ENCODE measurements at regions not wholly inside any gene's neighbourhood (a gene's known extent, or its start where the extent isn't known, plus 50 kb on each side); places are given as distances from the start of the nearest gene placed in this dataset.
A peak's percentile ranks its signal among the peaks of the same experiment; 100 is the strongest.

DNA sequence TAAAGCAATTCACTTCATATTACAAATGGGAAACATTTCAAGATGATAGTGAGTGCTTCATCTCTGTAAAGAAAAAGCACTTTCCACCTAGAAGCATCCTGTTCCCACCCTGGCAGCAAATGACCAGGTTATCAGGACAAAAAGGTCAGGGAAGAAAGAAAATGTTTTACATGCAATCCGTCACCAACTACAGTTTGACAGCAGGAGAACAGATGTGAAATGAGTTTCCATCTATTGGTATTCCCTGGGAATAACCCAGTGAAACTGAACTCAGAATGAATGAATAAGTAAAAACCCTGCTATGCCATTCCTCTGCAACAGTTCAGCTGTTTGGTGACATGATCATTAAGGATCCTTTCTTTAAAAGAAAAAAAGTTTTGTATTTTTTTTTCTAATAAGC lies 67.6 kb downstream of the HTR1A start:
- intact Hi-C loops (cut with DNase I), result no loop called here
- DNase-seq, result no peak

DNA sequence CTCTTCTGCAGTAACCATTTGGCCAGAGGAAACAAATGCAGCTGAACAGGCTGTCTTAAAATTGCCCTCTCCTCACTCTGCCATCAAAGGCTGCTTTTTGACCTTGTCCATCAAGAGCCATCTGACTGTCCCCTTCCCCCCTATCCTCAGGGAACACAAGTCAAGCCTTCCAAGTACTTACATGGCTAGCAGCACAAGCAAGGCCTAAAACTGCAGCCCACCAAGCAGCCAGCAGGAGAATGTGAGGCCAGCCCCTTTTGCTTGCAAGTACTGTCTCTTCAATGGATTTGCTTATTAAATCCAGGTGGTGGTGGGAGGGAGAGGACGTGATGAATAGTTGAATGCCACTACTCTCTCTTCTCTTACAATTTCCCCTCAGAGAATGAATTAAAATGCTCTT lies 83.5 kb downstream of the HTR1A start:
- intact Hi-C loops (cut with DNase I), result no loop called here
- DNase-seq, result peak in 2 of 10 donors; percentile 21 to 44

DNA sequence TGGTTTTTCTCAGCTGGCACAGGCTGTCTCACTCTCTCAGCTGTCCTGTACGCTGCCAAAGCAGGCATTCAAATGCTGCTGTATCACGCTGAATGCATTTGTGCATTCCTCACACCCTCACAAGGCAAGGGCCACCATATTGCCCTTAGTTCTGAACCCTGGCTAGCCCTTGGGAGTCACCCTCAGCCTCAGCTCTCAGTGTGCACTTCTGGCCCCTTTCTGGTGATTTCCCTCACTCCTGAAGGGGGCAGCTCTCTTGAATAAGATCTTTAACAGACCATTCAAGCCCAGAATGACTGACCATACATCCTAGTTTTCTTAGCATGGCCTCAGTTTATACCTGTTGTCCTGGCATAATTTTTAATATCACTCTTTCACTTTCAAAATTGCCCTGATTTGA lies 84.3 kb downstream of the HTR1A start:
- intact Hi-C loops (cut with DNase I), result no loop called here
- no peak for DNase-seq

DNA sequence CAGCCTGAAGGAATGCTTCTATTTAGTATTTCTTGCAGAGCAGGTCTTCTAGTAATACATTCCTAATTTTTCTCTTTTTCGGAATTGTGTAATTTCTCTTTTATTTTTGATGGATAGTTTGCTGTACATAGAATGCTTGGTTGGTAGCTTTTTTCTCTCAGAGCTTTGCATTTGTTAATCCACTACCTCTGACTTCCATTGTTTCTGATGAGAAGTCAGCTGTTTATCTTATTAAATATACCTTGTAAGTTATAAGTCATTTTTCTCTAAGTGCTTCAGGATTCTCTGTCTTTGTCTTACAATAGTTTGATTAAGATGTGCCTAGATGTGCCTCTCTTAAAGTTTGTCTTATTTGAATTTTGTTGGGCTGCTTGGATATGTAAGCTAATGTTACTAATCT lies 101.9 kb downstream of the HTR1A start:
- intact Hi-C loops (cut with DNase I), result no loop called here
- no peak for DNase-seq

DNA sequence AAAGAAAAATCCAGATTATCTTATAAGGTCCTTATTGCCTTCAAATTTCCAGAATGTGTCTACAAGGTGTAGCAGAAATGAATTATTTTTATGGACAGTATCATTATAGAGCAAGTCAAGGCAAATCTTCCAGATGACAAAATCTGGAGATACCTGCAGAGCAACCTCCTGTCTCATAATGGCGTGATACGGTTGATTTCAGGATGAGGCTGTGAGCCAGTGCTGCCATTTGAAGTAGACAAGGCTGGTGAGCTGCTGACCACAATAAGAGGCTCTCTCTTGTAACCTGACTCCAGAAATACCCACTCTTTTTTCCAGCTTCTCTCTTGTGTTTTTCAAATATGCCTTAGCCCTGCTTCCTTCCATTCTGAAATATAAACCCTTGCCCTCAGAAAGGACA lies 108.2 kb downstream of the HTR1A start:
- no peak for DNase-seq
- intact Hi-C loops (cut with DNase I), result no loop called here

DNA sequence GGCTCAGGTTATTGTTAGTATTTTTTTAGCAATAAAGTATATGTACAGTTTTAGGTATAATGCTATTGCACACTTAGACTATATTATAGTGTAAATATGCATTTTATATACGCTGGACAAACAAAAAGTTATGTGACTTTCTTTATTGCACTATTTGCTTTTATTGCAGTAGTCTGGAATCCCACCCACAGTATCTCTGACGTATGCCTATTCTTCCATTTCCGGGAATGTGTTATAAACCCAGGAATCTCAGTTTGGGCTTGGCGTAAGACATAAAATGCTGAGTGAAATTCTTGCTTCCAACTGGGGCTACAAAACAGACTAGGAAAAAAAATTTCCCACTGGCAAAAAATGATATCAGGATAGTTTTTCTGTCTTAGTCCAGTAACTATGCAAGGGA lies 119.1 kb downstream of the HTR1A start:
- no peak for DNase-seq
- intact Hi-C loops (cut with DNase I), result no loop called here

DNA sequence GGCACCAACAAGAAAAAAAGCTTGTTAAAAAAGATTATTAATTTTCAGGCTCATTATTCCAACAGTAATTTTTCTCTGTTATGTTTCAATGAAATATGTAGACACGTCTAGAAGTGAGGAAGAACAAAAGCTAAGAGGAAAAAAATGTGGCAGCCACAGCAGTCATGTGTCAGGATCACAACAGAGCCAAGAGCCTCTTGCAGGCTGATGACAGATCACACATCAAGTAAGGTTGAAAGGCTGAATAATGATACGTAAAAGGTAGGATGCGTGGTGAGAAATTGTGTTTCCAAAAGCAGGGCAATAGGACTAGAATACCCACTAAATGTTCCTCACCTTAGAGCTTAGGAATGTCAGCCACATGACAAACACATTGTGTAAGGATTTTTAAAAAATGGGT lies 124.8 kb downstream of the HTR1A start:
- intact Hi-C loops (cut with DNase I), result no loop called here

DNA sequence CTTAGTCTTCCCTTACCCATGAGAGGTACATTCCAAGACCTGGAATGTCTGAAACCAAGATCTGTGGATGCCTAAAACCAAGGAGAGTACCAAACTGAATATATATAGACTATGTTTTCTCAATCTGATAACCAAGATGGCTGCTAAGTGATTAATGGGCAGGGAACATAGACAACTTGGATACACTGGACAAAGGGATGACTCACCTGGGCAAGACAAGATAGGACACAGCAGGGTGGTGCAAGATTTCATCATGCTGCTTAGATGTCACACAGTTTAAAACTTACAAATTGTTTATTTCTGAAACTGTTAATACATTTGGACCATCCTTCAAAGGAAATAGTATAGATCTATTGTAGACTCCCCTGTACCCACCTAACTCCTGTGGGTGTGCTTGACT lies 130.9 kb downstream of the HTR1A start:
- no peak for DNase-seq

More for the DNA sequence above, 124.8 kb downstream of the HTR1A start:
- DNase-seq, result no peak

DNA sequence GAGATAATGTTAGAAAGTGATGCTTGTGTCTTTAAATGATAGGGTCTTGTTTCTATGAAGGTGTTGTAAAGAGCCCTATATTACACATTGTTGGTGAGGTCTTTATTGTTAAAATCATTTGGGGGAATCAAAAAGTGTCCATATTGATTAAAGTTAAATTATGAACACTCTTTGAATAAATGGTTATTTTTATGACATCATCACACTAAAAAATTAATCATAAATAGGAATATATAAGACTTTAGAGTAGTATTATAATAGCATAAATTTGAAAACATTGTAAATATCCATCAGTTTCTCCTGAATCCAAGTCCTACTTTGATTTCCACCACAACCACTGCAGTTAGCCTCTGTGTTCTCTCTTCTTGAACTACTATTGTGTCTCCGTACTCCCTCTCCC lies 136.3 kb downstream of the HTR1A start:
- intact Hi-C loops (cut with DNase I), result no loop called here
- no peak for DNase-seq

More for the DNA sequence above, 130.9 kb downstream of the HTR1A start:
- intact Hi-C loops (cut with DNase I), result no loop called here

DNA sequence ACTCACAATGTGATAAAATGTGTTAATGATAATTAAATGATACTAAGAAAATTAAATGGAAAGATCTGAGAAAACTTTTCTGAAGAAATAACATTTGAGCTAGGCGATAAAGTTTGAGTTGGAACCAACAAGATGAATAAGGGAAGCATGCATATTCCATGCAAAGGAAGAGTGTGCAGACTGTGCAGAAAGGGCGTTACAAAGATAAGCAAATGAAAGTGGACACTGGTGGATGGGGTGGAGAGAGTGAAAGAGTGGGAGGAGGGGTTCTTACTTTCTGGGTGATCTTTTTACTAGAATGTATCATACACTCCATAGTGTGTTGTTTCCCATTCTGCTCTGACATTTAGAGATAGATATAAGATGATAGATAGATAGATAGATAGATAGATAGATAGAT lies 138.7 kb downstream of the HTR1A start:
- DNase-seq, result no peak
- intact Hi-C loops (cut with DNase I), result no loop called here

DNA sequence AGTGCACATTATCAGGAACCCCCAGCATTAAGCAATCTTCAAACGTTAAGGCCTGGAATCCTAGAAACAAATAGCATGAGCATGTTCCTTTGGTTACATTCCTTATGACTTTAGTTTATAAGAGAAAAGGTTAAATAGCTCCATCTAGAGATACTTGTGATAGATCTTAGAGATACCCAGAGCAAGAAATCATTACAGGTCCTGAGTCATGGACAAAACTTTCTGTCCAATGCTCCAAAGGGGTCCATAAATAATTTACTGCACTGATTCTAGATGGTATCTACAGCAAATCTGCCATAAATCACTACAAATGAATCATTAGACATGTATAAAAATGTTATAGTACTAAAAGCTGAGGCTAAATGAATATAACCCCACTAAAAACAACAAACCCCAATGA lies 139.6 kb downstream of the HTR1A start:
- intact Hi-C loops (cut with DNase I), result no loop called here
- no peak for DNase-seq

DNA sequence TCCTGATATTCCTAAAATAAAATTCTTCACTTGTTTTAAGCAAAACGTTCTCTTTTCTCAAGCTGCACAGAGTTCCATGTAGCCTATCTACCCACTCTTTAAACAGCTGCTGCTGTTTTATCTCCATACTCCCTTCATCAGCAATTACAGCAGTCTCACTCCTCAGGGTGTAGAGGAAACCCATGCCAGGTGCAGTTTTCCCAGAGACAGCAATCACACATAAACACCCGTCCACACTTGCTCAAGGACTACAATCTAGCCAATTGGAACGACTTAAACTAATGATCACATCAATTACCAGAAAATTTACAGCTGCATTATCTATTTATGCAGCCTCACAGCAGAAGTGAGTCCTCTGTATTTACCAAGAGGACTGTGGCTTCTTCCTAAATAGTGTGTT lies 141.7 kb downstream of the HTR1A start:
- peak in 4 of 10 donors; percentile 7 to 51 (median 17) for DNase-seq
- intact Hi-C loops (cut with DNase I), result no loop called here

DNA sequence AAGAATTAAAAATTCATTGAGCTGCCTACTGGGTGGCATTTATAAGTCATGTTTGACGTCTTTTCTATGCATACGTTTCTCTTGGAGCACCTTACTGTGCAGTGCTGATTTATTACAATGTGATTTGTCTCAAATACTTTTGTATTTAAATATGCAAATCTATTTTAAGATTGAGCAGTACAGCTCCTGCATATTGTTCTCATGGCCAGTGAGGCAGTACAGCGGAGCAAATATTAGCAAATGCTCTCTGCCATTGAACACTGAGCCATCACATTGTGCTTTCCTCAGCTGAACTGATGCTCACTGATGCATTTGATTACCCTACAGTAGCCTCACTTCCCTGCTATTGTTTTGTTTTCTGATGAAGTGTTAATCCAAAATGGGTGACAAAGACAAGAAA lies 149.6 kb downstream of the HTR1A start:
- intact Hi-C loops (cut with DNase I), result no loop called here
- no peak for DNase-seq

DNA sequence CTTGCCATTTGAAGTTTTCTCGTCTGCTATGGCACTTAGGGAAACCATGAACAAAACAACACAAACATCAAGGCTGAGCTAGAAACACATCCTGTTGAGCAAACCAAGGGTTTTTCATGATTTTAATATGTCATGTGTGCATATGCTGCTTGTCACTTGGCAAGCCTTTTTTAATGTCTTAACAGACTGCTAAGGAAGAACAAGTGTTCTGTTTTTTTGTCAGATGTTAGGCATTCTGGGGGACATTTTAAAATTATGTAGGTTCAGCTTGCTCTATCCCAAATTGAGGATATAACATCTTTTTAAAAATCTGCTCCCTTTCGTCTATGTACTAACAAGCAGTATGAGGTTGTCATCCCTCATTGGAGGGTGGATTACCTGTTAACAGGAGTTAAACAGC lies 150.3 kb downstream of the HTR1A start:
- no peak for DNase-seq
- intact Hi-C loops (cut with DNase I), result no loop called here

DNA sequence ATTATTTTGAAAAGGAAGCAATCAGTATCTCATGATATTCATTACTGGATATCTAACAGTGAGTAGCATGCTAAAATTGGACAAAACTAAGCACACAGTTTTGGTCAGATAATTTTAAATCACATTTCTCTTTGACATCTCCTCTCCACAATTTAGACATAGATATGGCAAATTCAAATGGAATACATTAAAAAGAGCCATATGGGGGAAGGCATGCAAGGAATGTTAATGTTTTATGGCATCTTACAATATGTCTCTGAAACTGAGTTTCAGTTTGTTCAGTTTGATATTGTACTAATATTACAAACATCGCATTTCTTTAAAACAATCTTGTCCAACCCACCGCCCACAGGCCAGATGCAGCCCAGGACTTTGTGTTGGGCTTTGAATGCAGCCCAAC lies 151.0 kb downstream of the HTR1A start:
- intact Hi-C loops (cut with DNase I), result no loop called here
- no peak for DNase-seq

DNA sequence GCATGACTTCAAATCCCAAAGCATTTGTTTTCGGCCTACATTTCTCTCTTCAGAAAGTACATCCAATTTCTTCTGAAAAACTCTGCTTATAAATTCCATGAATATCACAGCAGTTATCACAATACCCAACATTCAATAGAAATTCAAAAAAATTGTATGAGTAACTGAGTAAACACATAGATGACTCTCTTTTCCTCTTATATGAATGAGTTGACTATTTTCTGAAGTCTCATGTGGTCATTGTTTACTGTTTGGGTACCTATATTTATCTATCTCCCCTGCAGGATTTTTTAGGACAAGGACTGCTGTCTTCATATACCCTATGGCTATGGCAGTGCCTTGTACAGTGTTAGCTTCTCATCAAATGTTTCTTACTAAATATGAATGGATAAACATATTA lies 157.1 kb downstream of the HTR1A start:
- intact Hi-C loops (cut with DNase I), result no loop called here
- no peak for DNase-seq

DNA sequence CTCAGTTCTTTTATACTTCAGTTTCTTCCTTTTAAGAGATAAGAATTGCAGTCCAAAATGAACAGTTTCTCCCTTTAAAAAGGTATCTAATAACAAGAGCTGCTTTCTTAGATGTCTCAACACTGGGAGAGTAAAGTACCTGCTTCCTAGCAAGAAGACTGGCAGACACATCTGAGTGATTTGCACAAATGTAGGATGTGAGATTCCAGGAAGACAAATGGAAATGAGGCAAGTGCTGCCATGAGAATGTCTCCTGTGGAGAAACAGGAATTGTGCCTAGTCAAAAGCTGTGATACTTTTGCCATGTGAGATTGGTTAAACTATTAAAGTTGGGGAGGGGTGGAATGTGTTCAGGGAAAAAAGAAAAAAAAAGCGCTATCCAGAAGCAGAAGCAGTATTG lies 159.1 kb downstream of the HTR1A start:
- no peak for DNase-seq
- intact Hi-C loops (cut with DNase I), result no loop called here

DNA sequence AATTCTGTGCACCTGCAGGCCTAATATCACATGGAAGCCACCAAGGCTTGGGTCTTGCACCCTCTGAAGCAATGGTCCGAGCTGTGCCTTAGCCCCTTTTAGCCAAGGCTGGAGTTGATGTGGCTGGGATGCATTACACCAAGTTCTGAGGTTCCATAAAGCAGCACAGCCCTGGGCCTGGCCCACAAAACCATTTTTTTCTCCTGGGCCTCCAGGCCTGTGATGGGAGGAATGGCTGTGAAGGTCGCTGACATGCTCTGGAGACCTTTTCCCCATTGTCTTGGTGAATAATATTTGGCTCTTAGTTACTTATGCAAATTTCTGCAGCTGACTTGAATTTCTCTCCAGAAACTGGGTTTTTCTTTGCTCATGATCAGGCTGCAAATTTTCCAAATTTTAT lies 167.3 kb downstream of the HTR1A start:
- DNase-seq, result no peak
- intact Hi-C loops (cut with DNase I), result no loop called here

DNA sequence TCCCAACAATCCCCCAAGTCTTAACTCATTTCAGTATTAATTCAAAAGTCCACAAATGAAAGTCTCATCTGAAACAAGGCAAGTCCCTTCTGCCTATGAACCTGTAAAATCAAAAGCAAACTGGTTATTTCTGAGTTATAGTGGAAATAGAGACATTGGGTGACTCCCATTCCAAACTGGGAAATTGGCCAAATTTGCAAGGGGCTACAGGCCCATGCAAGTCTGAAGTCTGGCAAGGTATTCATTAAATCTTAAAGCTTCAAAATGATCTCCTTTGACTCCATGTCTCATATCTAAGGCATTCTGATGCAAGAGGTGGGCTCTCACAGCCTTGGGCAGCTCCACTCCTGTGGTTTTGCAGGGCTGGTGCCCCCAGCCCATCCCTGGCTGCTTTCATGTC lies 167.9 kb downstream of the HTR1A start:
- intact Hi-C loops (cut with DNase I), result no loop called here
- no peak for DNase-seq

DNA sequence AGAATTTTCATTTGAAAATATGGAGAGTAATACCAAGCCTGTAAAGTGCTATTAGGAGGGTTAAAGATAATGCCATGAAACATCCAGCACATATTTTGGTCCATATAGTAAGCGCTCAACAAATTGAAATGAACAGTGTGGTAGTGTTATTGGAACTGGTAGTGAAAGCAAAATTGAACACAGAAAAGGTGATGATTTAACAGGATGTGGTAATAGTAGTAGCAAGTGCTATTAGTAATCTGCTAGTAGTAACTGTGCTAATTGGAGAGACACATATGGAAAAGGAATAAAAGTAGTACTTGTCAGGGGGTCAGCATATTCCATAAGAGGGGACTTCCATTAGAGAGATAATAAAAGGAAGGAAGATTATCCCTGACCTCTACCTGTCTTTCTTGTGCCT lies 187.3 kb downstream of the HTR1A start:
- no peak for DNase-seq
- intact Hi-C loops (cut with DNase I), result no loop called here

DNA sequence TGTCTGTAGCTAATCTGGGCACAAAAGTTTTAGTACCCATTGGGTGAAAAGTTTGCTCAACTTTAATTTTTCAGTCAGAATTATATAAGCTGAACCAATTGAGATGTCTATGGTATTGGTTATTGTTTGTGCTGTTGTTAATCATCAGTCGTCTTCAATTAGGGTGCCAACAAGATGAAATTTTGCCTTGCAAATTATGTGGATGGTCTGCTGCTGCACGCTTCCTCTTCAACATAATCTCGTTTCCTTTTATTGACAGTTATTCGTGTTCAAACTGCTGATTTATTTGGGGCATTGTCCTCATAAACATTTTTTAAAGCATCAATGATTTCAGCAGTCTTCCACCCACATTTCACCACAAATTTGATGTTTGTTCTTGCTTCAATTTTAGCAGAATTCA lies 194.0 kb downstream of the HTR1A start:
- no peak for DNase-seq
- intact Hi-C loops (cut with DNase I), result no loop called here

DNA sequence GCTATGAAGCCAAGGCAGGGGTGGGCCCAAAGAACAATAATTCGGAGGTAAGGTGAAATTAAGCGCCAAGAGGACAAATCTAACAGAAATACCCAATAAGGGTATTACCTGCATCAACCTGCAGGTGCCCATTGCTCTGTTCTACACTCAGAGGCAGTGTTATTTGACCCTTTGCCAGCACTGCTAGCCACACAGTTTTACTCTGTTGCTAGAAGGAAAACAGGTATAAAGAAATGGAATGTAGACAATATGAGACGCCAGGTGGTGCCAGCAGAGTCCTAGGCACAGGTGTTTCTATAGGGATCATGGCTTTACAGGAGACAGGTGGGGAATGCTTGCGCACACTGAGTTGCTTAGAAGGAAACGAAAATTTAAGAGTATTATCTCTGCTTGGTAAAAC lies 201.3 kb downstream of the HTR1A start:
- no peak for DNase-seq
- intact Hi-C loops (cut with DNase I), result no loop called here

DNA sequence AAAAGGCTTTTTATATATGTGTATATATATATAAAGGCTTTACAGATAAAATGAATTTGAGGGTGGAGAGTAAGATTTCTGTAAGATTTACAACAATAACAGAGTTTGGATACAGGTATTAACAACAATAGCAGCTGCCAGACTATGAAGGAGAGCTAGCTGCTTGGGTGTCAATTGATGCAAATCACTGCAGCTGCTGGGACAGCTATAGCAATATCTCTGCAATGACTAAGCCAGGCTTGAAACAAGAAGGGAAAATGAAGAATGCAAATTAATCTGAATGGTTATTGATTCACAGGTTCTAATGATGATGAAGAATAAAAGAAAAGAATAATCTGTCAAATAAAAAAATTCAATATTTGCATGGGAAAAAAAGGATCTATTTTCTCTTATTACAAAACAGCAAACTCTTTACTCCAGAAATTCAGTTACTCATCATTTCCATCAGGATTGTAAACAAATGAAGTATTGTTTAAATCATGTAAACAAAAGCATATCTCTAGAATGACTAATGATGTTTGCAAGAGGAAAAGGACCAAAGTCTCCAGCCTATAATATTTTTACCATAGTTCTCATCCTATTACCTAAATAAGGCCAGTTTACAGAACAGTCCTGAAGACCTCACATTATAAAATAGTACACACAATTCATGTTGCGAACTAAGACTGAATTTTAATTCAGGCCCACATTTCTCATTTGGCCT lies 219.0 kb downstream of the HTR1A start:
- DNase-seq, result no peak
- intact Hi-C loops (cut with DNase I), result no loop called here
